Caco-2 (cell line): ENCODE measurements at regions not wholly inside any gene's neighbourhood (a gene's known extent, or its start where the extent isn't known, plus 50 kb on each side); places are given as distances from the start of the nearest gene placed in this dataset.

Experiments
- BruUV-seq: library from RNA; stranded (reverse); fragments of 400-500 nt; replicated peaks from 2 replicates; lab custom pipeline; 2021; lab: Mats Ljungman, UMichigan
- CTCF ChIA-PET: fragments of 300-600 bp; sonication (Branson Sonifier 250); formaldehyde crosslinking; loops from one replicate; lab custom pipeline; 2022; ENCODE audit warnings: antibody characterized with exemption; lab: Charles Lee
- POLR2A ChIA-PET: fragments of 300-600 bp; sonication (Branson Sonifier 250); formaldehyde crosslinking; loops from one replicate; lab custom pipeline; 2022; ENCODE audit warnings: antibody characterized with exemption; lab: Charles Lee
- DNase-seq, 2 experiments: peaks; one replicate each; pipeline versions ENCODE4 v3.0.0 to v3.0.0-alpha.2; 2020 to 2022
- H3K27me3 ChIP-seq: replicated peaks from 2 replicates; pipeline ENCODE4 v1.6.0; 2011; ENCODE audit warnings: low read length; ENCODE audit not compliant: control insufficient read depth, insufficient read depth
- H3K36me3 ChIP-seq: 2 replicates; pipeline ENCODE4 v1.5.1; 2011; ENCODE audit warnings: low read length; ENCODE audit not compliant: control insufficient read depth, insufficient read depth
- H3K4me1 ChIP-seq: fragments of 250-450 bp; sonication (Bioruptor Pico); 2 replicates; pipeline ENCODE4 v1.5.1; 2020; ENCODE audit warnings: mild to moderate bottlenecking
- H3K4me3 ChIP-seq: 2 replicates; pipeline ENCODE4 v1.5.1; 2011; ENCODE audit warnings: low read depth, mild to moderate bottlenecking, control low read depth, low read length
- H3K9me3 ChIP-seq: fragments of 250-450 bp; sonication (Bioruptor Pico); 2 replicates; pipeline ENCODE4 v1.5.1; 2020; ENCODE audit warnings: mild to moderate bottlenecking, moderate library complexity
- H3K27ac Mint-ChIP-seq: one replicate; pipeline ENCODE4 v1.8.0; 2022; ENCODE audit warnings: mixed read lengths; ENCODE audit not compliant: unreplicated experiment
- H3K27me3 Mint-ChIP-seq: one replicate; pipeline ENCODE4 v1.8.0; 2022; ENCODE audit warnings: mixed read lengths; ENCODE audit not compliant: insufficient read depth, unreplicated experiment
- H3K36me3 Mint-ChIP-seq: one replicate; pipeline ENCODE4 v1.8.0; 2022; ENCODE audit warnings: mild to moderate bottlenecking, mixed read lengths; ENCODE audit not compliant: insufficient read depth, unreplicated experiment
- H3K4me1 Mint-ChIP-seq: one replicate; pipeline ENCODE4 v1.8.0; 2022; ENCODE audit warnings: low read depth, mixed read lengths; ENCODE audit not compliant: unreplicated experiment
- H3K4me3 Mint-ChIP-seq: one replicate; pipeline ENCODE4 v1.8.0; 2022; ENCODE audit warnings: mild to moderate bottlenecking, moderate library complexity, mixed read lengths; ENCODE audit not compliant: unreplicated experiment
- H3K9me3 Mint-ChIP-seq: one replicate; pipeline ENCODE4 v1.8.0; 2022; ENCODE audit warnings: mixed read lengths; ENCODE audit not compliant: unreplicated experiment
- CTCF ChIP-seq, 2 experiments: fragments of 200-600 bp in 1 of 2; IDR thresholded peaks; 1 replicate in 1 of 2; 2 replicates in 1 of 2; pipeline versions ENCODE4 v1.5.1 to v1.8.0; 2011 to 2022; ENCODE audit warnings: antibody characterized with exemption in 1 of 2, control low read depth in 1 of 2, inconsistent platforms in 1 of 2, low read depth in 1 of 2, low read length in 1 of 2, mild to moderate bottlenecking in 1 of 2, moderate library complexity in 1 of 2; ENCODE audit not compliant: insufficient read depth in 1 of 2, severe bottlenecking in 1 of 2, unreplicated experiment in 1 of 2
- intact Hi-C: fragments of 100-400 bp; cut with micrococcal nuclease; formaldehyde crosslinking; loops from one replicate; pipeline ENCODE4 v1.10.0; 2022; ENCODE audit not compliant: unreplicated experiment

- no peak for TF ChIP-seq CTCF (IDR thresholded peaks at IDR 0.05; ENCODE audit: insufficient read depth in 1 of 2, low read depth in 1 of 2, low read length in 1 of 2, severe bottlenecking in 1 of 2, unreplicated experiment in 1 of 2)
- H3K27ac Mint-ChIP-seq: no peak overlapping the region
- H3K4me1 ChIP-seq: no peaks in the 10 kb centered on the region
- H3K27me3 ChIP-seq: no peaks in the 10 kb centered on the region
- H3K36me3 ChIP-seq: no peaks in the 10 kb centered on the region
- no peaks in the 10 kb centered on the region for H3K9me3 Mint-ChIP-seq
- POLR2A ChIA-PET: no interaction called here
- no peak overlapping the region for H3K4me3 Mint-ChIP-seq
- peaks cover 7% of the 10 kb centered on the region for H3K4me1 Mint-ChIP-seq
- CTCF ChIA-PET: no interaction called here
- no peak overlapping the region for H3K4me3 ChIP-seq
- peaks cover 3% of the 10 kb centered on the region for H3K27me3 Mint-ChIP-seq
- no peaks in the 10 kb centered on the region for H3K36me3 Mint-ChIP-seq
- no peak for DNase-seq
- BruUV-seq: no TSS peak
- no peaks in the 10 kb centered on the region for H3K9me3 ChIP-seq
- intact Hi-C loops: no loop called here
Observed at GRCh38 chr9:93862877-93863545, 92.1 kb downstream of the BARX1 start.

GRCh38 chr9:93861736-93862358, 93.3 kb downstream of the BARX1 start:
- no peaks in the 10 kb centered on the region for H3K4me1 ChIP-seq
- H3K9me3 ChIP-seq: no peaks in the 10 kb centered on the region
- Mint-ChIP-seq H3K9me3 (no peaks in the 10 kb centered on the region), H3K4me1 (peaks cover 7% of the 10 kb centered on the region), H3K4me3 (no peak overlapping the region), H3K36me3 (no peaks in the 10 kb centered on the region), H3K27ac (no peak overlapping the region), H3K27me3 (peaks cover 5% of the 10 kb centered on the region)
- no peak overlapping the region for H3K4me3 ChIP-seq
- ChIA-PET CTCF (no interaction called here), POLR2A (no interaction called here)
- H3K36me3 ChIP-seq: no peaks in the 10 kb centered on the region
- TF ChIP-seq CTCF (IDR thresholded peaks at IDR 0.05; ENCODE audit: insufficient read depth in 1 of 2, low read depth in 1 of 2, low read length in 1 of 2, severe bottlenecking in 1 of 2, unreplicated experiment in 1 of 2): no peak
- intact Hi-C loops: no loop called here
- no peaks in the 10 kb centered on the region; the same call in 1 of the 2 replicates for H3K27me3 ChIP-seq
- DNase-seq: no peak
- BruUV-seq: no TSS peak

GRCh38 chr9:93860694-93861658, 94.2 kb downstream of the BARX1 start:
- H3K27me3 Mint-ChIP-seq: peaks cover 5% of the 10 kb centered on the region
- no peak overlapping the region for H3K4me3 Mint-ChIP-seq
- H3K27me3 ChIP-seq: no peaks in the 10 kb centered on the region; the same call in 1 of the 2 replicates
- no peak for TF ChIP-seq CTCF (IDR thresholded peaks at IDR 0.05; ENCODE audit: insufficient read depth in 1 of 2, low read depth in 1 of 2, low read length in 1 of 2, severe bottlenecking in 1 of 2, unreplicated experiment in 1 of 2)
- H3K4me1 ChIP-seq: no peaks in the 10 kb centered on the region
- no peaks in the 10 kb centered on the region for H3K9me3 Mint-ChIP-seq
- no TSS peak for BruUV-seq
- intact Hi-C loops: no loop called here
- H3K4me1 Mint-ChIP-seq: peaks cover 7% of the 10 kb centered on the region
- no peak for DNase-seq
- H3K4me3 ChIP-seq: no peak overlapping the region
- H3K9me3 ChIP-seq: no peaks in the 10 kb centered on the region
- H3K36me3 ChIP-seq: no peaks in the 10 kb centered on the region
- ChIA-PET CTCF (no interaction called here), POLR2A (no interaction called here)
- no peaks in the 10 kb centered on the region for H3K36me3 Mint-ChIP-seq
- no peak overlapping the region for H3K27ac Mint-ChIP-seq
